ENCODE measurements at regions not wholly inside any gene's neighbourhood (a gene's known extent, or its start where the extent isn't known, plus 50 kb on each side); places are given as distances from the start of the nearest gene placed in this dataset.

DNA sequence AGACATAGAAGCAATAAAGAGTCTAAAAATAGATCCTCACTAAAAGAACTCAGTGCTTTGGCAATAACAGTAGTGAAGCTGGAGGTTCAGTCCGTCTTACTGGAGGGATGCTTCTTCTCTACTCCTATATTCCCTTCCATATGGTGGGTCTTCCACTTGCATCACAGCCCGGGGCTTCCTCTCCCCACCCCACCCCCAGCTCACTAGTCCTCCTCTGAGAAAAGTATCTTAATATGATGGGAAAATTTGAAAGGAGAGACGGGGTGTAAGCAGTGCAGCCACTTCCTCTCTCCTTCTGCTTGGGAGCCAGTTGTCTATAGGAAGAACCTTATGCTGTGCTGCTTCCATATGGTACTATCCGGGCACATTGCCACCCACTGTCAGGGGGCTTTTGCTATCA lies 57.2 kb upstream of the SPOPL start:
- TF ChIP-seq, protein P1, sequence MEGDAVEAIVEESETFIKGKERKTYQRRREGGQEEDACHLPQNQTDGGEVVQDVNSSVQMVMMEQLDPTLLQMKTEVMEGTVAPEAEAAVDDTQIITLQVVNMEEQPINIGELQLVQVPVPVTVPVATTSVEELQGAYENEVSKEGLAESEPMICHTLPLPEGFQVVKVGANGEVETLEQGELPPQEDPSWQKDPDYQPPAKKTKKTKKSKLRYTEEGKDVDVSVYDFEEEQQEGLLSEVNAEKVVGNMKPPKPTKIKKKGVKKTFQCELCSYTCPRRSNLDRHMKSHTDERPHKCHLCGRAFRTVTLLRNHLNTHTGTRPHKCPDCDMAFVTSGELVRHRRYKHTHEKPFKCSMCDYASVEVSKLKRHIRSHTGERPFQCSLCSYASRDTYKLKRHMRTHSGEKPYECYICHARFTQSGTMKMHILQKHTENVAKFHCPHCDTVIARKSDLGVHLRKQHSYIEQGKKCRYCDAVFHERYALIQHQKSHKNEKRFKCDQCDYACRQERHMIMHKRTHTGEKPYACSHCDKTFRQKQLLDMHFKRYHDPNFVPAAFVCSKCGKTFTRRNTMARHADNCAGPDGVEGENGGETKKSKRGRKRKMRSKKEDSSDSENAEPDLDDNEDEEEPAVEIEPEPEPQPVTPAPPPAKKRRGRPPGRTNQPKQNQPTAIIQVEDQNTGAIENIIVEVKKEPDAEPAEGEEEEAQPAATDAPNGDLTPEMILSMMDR (IDR thresholded peaks at IDR 0.05), result no peak
- Histone ChIP-seq H3K4me1 (no peaks in the 10 kb centered on the region), H3K4me3 (no peak overlapping the region)

DNA sequence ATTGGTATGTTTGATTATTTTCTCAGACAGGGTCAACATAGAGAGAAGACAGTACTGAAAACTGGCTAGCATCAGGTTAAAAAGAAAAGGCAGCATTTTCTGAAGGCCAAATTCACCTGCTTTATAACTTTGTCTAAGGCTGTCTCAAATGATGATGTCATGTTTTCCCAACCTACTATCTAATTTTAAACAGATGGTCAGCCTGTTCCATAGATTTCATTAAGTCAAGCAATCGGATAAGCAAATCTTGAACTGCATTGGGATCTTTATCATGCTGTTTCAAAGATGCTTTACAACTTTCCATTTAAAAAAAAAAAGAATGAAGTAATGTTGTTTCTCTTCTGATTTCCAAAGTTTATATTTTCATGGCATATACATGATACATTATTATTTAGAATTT lies 56.3 kb upstream of the SPOPL start:
- H3K27ac ChIP-seq, result no peak overlapping the region
- H3K4me3 ChIP-seq, result no peak overlapping the region
- no peak for DNase-seq (ENCODE audit: low spot score)
- H3K4me1 ChIP-seq, result no peaks in the 10 kb centered on the region
- no peaks in the 10 kb centered on the region for H3K9me3 ChIP-seq
- H3K27me3 ChIP-seq, result no peaks in the 10 kb centered on the region
- TF ChIP-seq, protein P1 (IDR thresholded peaks at IDR 0.05), result no peak
- no peaks in the 10 kb centered on the region for H3K36me3 ChIP-seq

More for the DNA sequence above, 57.2 kb upstream of the SPOPL start:
- Histone ChIP-seq H3K9me3 (no peaks in the 10 kb centered on the region), H3K27me3 (no peaks in the 10 kb centered on the region), H3K27ac (no peak overlapping the region), H3K36me3 (no peaks in the 10 kb centered on the region)
- DNase-seq (ENCODE audit: low spot score), result no peak

DNA sequence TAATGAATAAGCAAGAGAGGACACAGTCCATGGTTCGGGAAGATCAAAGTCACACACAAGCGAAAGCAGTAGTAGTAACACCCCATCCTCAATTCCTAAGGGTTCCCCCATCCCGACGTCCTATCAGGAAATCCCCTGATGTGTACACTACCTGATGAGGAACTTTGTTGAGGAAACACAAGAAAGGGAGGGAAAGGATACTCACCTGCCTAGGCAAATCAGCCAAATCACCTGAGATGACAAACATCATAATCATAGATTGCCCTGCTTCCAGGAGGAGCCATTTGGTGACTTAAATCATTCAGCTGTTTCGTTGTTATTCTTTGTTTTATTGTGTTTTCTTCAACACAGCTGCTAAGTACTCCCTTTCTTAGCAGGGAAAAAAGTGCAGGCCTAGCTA lies 55.5 kb upstream of the SPOPL start:
- Histone ChIP-seq H3K4me1 (no peaks in the 10 kb centered on the region), H3K36me3 (no peaks in the 10 kb centered on the region), H3K9me3 (no peaks in the 10 kb centered on the region), H3K27me3 (no peaks in the 10 kb centered on the region), H3K4me3 (no peak overlapping the region), H3K27ac (no peak overlapping the region)
- DNase-seq (ENCODE audit: low spot score), result no peak
- TF ChIP-seq, protein P1 (IDR thresholded peaks at IDR 0.05), result no peak

DNA sequence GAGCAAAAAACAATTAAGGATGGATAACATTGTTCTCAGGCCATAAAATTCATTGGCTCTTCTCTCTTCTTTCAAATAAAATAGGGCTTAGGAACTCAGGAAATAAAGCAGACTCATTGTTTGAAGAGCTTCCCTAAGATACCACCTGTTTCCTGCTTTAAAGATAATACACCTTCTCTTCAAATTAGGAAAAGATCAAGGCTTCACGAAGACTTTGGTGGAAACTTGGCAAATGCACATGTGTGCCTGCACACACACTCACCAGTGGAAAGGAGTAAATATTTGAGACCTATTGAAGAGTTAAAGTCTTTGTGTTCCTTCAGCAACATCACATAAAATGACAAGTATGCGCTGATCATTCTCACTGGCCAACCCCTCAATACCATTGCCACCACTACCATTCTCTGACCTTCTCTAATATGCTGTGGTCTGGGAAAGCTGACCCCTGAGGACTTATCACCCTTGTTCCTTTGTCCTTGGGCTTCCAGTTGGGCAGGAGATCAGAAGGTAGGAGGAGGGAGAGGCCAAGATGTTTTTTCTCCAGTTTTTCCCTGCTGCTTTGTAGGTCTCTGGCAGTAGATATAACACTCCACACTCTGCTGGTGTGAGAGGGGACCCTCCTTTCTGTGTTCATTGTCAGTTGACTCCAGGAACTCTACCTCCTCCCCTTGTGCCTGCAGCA lies 53.5 kb upstream of the SPOPL start:
- H3K36me3 ChIP-seq, result no peaks in the 10 kb centered on the region
- no peaks in the 10 kb centered on the region for H3K4me1 ChIP-seq
- TF ChIP-seq, protein P1 (IDR thresholded peaks at IDR 0.05), result no peak
- H3K27me3 ChIP-seq, result no peaks in the 10 kb centered on the region
- no peak overlapping the region for H3K27ac ChIP-seq
- no peaks in the 10 kb centered on the region for H3K9me3 ChIP-seq
- DNase-seq (ENCODE audit: low spot score), result no peak
- H3K4me3 ChIP-seq, result no peak overlapping the region
